HepG2 (cell line): ENCODE measurements at regions not wholly inside any gene's neighbourhood (a gene's known extent, or its start where the extent isn't known, plus 50 kb on each side); places are given as distances from the start of the nearest gene placed in this dataset.

Source experiments
- ATAC-seq: fragments of 200-7000 bp; cut with Tn5 transposase; 3 replicates; pipeline ENCODE4 v1.9.1; 2020; ENCODE audit warnings: mild to moderate bottlenecking, moderate library complexity
- BruUV-seq: library from RNA; stranded (reverse); fragments of 400-500 nt; replicated peaks from 2 replicates; lab custom pipeline; 2021; lab: Mats Ljungman, UMichigan
- CTCF ChIA-PET: fragments of 300-600 bp; formaldehyde crosslinking; extraction: SDS; loops from one replicate; lab custom pipeline; 2021; ENCODE audit warnings: low total read pairs, inconsistent platforms, low intra/inter-chr PET ratio; lab: Yijun Ruan, JAX
- POLR2A ChIA-PET: fragments of 350-600 bp; sonication (Branson Sonifier 250); formaldehyde crosslinking; loops from one replicate; lab custom pipeline; 2020; ENCODE audit warnings: antibody characterized with exemption, inconsistent platforms; lab: Yijun Ruan, JAX
- DNase-seq: peaks from one replicate; pipeline ENCODE4 v3.0.0-alpha.2; 2015; ENCODE audit warnings: low spot score
- FAIRE-seq: peaks from 3 replicates; lab custom pipeline; 2011; peaks lifted over from hg19 to GRCh38; lab: Jason Lieb, UNC
- H2AFZ ChIP-seq: one replicate; pipeline ENCODE4 v1.6.1; 2011; ENCODE audit warnings: low read length, inconsistent platforms
- H3K27ac ChIP-seq: fragments of 300-600 bp; 3 replicates; pipeline ENCODE4 v1.8.0; 2011; ENCODE audit warnings: mixed run types, mild to moderate bottlenecking, mixed read lengths, low read length, inconsistent platforms; ENCODE audit not compliant: insufficient read depth; ENCODE audit errors: extremely low read length
- H3K27me3 ChIP-seq, 2 experiments: fragments of 200-600 bp in 1 of 2; 2 replicates in 1 of 2; 3 replicates in 1 of 2; pipeline versions ENCODE4 v1.6.0 to v1.8.0; 2011; ENCODE audit warnings: low read length in 2 of 2, mild to moderate bottlenecking in 2 of 2, moderate library complexity in 2 of 2, inconsistent platforms in 1 of 2; ENCODE audit not compliant: insufficient read depth in 2 of 2, control insufficient read depth in 1 of 2
- H3K36me3 ChIP-seq, 2 experiments: fragments of 200-600 bp in 1 of 2; replicated peaks in 1 of 2; 2 replicates in 1 of 2; 3 replicates in 1 of 2; pipeline versions ENCODE4 v1.5.1 to v1.8.0; 2011; ENCODE audit warnings: low read length in 2 of 2, inconsistent platforms in 1 of 2; ENCODE audit not compliant: insufficient read depth in 2 of 2, control insufficient read depth in 1 of 2
- H3K4me1 ChIP-seq: 2 replicates; pipeline ENCODE4 v1.5.1; 2012; ENCODE audit warnings: low read length, inconsistent platforms; ENCODE audit not compliant: insufficient read depth
- H3K4me2 ChIP-seq: 2 replicates; pipeline ENCODE4 v1.6.0; 2011; ENCODE audit warnings: low read depth, low read length, inconsistent platforms
- H3K4me3 ChIP-seq, 3 experiments: fragments of 200-600 bp in 1 of 3; sonication (generic), shearing (Covaris generic) in 1 of 3; replicated peaks in 1 of 3; 2 replicates each; pipeline ENCODE4 v1.5.1; 2011 to 2016; ENCODE audit warnings: low read length in 3 of 3, inconsistent platforms in 2 of 3, low read depth in 2 of 3, mild to moderate bottlenecking in 2 of 3, control low read depth in 1 of 3, mixed read lengths in 1 of 3; ENCODE audit not compliant: insufficient read depth in 1 of 3
- H3K79me2 ChIP-seq: one replicate; pipeline ENCODE4 v1.6.1; 2011; ENCODE audit warnings: low read length, inconsistent platforms; ENCODE audit not compliant: insufficient read depth
- H3K9ac ChIP-seq: 2 replicates; pipeline ENCODE4 v1.6.0; 2011; ENCODE audit warnings: mild to moderate bottlenecking, low read depth, low read length, inconsistent platforms; ENCODE audit not compliant: insufficient read depth
- H3K9me3 ChIP-seq: 2 replicates; pipeline ENCODE4 v1.5.1; 2012; ENCODE audit warnings: mild to moderate bottlenecking, low read length
- H4K20me1 ChIP-seq: 2 replicates; pipeline ENCODE4 v1.6.0; 2011; ENCODE audit warnings: inconsistent platforms, mild to moderate bottlenecking, low read length, moderate library complexity; ENCODE audit not compliant: insufficient read depth
- GRHL1 ChIP-seq: sonication (generic); formaldehyde crosslinking; conservative IDR thresholded peaks from 2 replicates; pipeline ENCODE4 v1.8.0; 2022; ENCODE audit warnings: missing genetic modification reagents
- HOXA5 ChIP-seq: sonication (generic); formaldehyde crosslinking; IDR thresholded peaks from 2 replicates; pipeline ENCODE4 v1.4.0; 2020; ENCODE audit warnings: missing genetic modification reagents
- ZC3H13 ChIP-seq: sonication (generic); formaldehyde crosslinking; IDR thresholded peaks from 2 replicates; pipeline ENCODE4 v1.8.1; 2023; ENCODE audit warnings: mild to moderate bottlenecking, missing genetic modification reagents, moderate library complexity
- ZNF160 ChIP-seq: sonication (generic); formaldehyde crosslinking; IDR thresholded peaks from 2 replicates; pipeline ENCODE4 v1.8.0; 2022; ENCODE audit warnings: mild to moderate bottlenecking, inconsistent platforms, missing genetic modification reagents
- ZNF589 ChIP-seq: sonication (generic); formaldehyde crosslinking; conservative IDR thresholded peaks from 2 replicates; pipeline ENCODE4 v1.8.0; 2022; ENCODE audit warnings: mild to moderate bottlenecking, moderate library complexity, missing genetic modification reagents
- WGBS: methylation state at CpG from one replicate; pipeline ENCODE4 v1.1.6; 2017; ENCODE audit warnings: low lambda C conversion rate; 5-methylcytosine and 5-hydroxymethylcytosine counted together
- in situ Hi-C: cut with HindIII; loops from 2 replicates; pipeline ENCODE4 v1.10.0; 2017; ENCODE audit warnings: low pct_unique_long_range_greater_than_20kb; ENCODE audit not compliant: extremely low pct_ligation_motif_present
- intact Hi-C: fragments of 100-400 bp; cut with micrococcal nuclease; formaldehyde crosslinking; loops from one replicate; pipeline ENCODE4 v1.10.0; 2022; ENCODE audit not compliant: unreplicated experiment

DNA sequence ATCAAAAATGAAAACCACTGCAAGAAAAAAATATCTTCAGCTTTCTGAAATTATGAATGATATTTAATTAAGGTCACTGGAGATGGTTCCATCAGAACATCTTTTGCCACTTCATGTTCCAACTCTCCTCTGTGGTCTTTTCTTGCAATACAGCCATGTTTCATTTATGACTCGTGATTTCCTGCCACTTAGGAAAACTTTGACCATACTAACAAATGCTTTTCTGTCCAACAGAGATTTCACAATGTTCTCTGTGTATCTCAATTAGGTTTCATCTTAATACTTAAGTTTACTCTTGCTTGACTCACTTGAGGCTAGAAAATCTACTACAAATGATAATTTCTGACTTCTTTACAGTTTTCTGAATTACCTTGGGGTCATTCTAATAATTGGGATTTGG lies 330.9 kb downstream of the CXXC4 start:
- Histone ChIP-seq H3K27me3 (no peaks in the 10 kb centered on the region), H3K79me2 (no peaks in the 10 kb centered on the region), H4K20me1 (no peaks in the 10 kb centered on the region), H3K9me3 (no peaks in the 10 kb centered on the region), H3K4me1 (no peaks in the 10 kb centered on the region), H3K4me3 (no peak overlapping the region), H2AFZ (no peak overlapping the region), H3K9ac (no peak overlapping the region), H3K4me2 (no peak overlapping the region), H3K36me3 (no peaks in the 10 kb centered on the region), H3K27ac (no peak overlapping the region)
- CTCF ChIA-PET, result no interaction called here
- in situ Hi-C loops, result no loop called here
- DNase-seq (no peak), FAIRE-seq (no peak)
- intact Hi-C loops, result no loop called here
- WGBS, result 0% methylated on average over 1 of the region's 1 CpG
- no TSS peak for BruUV-seq
- no peak for TF ChIP-seq GRHL1
- no peak for TF ChIP-seq ZNF160
- TF ChIP-seq, all 625 proteins: peak for 0
- POLR2A ChIA-PET, result no interaction called here
- ATAC-seq, result no peak

- intact Hi-C loops, result no loop called here
- H3K4me3 ChIP-seq, result no peak overlapping the region
- H3K27me3 ChIP-seq, result no peaks in the 10 kb centered on the region
- no peaks in the 10 kb centered on the region for H3K79me2 ChIP-seq
- H4K20me1 ChIP-seq, result no peaks in the 10 kb centered on the region
- no peaks in the 10 kb centered on the region for H3K9me3 ChIP-seq
- TF ChIP-seq ZNF589 (CRISPR knock-in tag) (no peak), HOXA5 (CRISPR knock-in tag) (no peak), ZC3H13 (no peak)
- H3K36me3 ChIP-seq, result no peaks in the 10 kb centered on the region
- H3K4me1 ChIP-seq, result no peaks in the 10 kb centered on the region
- in situ Hi-C loops, result no loop called here
- H3K4me2 ChIP-seq, result no peak overlapping the region
- ATAC-seq (no peak), DNase-seq (no peak), FAIRE-seq (no peak)
- H3K9ac ChIP-seq, result no peak overlapping the region
- 12% methylated on average over 1 of the region's 1 CpG for WGBS
- ChIA-PET CTCF (no interaction called here), POLR2A (no interaction called here)
- BruUV-seq, result no TSS peak
- H3K27ac ChIP-seq, result no peak overlapping the region
- H2AFZ ChIP-seq, result no peak overlapping the region
These were observed 348.6 kb downstream of the CXXC4 start for GRCh38 chr4:104146048-104146447.
